ENCODE measurements at regions not wholly inside any gene's neighbourhood (a gene's known extent, or its start where the extent isn't known, plus 50 kb on each side); places are given as distances from the start of the nearest gene placed in this dataset.
"Not testable (repeated sequence)": the region's sequence is repeated elsewhere in the genome, so short reads cannot be mapped to it uniquely, and the experiment has no call there.

DNA sequence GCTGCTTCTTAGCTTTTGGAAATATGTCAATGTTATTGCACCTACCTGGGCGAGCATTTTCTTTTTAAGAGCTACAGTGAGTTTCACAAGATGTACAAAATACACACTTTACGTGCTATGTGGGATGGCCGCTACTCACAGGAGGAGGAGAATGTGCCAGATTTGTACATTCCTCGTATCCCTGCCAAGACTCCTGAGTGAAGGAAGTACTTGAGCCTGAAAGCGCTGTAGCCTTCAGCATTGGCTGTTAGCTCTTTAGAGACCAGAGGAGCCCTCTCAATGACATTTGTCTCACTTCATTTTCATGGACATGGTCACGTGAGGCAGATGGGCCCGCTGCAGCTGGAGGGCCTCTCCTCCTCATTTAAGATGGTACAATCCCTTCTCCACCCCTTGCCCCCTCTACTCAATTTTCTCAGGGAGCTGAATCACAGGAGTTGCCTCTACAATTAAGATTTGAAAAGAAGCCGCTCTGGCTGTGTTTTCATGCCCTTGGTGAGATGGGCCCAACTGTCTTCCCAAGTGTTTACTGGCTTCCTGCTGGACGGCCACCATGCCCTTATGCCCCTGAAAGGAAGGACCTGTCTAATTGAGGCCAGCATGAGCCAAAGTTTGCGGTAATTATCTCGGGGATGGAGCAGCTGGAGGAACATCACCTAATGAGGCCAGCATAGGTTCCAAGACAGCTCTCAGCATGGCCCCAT is 442.6 kb downstream of the PRDM2 start:
- no peak for DNase-seq

DNA sequence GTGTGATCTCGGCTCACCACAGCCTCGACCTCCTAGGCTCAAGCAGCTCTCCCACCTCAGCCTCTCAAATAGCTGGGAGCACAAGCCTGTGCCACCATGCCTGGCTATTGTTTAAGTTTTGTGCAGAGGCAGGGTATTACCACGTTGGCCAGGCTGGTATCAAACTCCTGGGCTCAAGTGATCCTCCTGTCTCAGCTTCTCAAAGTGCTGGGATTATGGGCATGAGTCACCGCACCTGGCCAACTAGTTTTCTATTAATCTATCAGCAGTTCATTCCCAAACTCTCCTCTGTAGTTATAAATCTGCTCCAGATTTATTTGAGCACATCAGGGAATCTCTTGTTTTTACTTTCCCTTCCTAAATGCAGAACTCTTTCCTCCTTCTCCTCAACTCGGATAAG is 443.8 kb downstream of the PRDM2 start:
- no peak for DNase-seq

DNA sequence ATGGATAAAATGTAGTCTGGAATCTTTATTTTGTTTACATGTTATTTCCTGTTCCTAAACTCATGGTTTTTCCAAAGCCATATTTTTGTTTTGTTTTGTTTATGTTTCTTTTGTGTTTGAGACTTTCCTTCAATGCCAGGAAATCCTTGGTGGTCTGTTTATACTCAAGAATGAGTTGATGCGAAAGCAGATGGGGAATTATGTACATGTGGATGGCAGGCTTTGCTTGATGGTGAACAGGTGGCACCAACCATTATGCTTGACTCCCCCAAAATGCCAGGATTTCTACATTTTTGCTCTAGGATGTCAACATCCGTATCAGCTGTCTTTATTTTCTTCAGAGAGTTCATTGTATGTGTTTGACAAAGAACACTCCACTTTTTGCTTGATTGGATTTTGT is 448.5 kb downstream of the PRDM2 start:
- no peak for DNase-seq

DNA sequence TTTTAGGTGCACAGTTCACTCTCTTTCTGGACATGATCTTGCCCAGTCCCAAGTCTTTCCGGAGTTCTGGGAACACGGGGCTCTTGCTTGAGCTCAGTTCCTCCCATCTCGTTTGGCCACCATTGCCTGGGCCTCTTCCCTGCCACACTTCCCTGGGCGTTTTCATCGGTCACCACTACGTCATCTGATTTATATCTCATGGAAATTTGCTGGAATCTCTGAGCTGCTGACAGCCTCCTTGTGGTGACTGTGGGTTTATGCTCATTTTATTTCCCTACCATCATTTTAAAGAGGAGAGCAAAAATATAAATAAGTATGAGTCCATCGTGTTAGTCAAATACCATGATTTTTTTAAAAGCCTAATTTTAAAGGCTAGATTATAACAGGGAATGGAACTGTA is 449.1 kb upstream of the KAZN start:
- DNase-seq: no peak

DNA sequence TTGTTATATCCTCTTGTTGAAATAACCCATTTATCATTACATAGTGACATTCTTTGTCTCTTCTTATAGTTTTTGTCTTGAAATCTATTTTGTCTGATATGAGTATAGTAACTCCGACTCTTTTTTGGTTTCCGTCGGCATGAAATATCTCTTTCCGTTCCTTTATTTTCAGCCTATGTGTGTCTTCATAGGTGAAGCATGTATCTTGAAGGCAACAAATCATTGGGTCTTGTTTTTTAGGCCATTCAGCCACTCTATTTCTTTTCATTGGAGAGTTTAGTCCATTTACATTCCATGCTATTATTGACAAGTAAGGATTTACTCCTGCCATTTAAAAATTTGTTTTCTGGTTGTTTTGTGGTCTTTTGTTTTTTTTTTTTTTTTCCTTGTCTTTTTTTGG is 441.9 kb upstream of the KAZN start:
- DNase-seq: no peak

DNA sequence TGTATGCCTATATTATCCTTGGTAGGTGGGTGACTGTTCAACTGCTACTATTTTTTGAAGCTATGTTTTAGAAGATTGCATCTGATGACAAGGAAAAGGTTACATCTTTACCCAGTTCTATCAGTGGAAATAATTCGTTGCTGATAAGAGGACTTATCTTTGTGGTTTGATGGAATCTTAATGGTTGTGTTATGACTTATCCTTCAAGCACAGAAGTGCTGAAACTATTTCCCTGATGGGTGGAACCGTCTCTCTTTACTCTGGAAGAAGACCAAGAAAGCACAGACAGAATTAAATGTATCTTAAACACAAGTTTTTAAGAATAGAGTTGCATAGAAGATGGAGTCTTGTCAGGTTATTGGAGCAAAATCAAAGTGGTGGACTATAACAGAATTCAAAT is 437.7 kb upstream of the KAZN start:
- DNase-seq: no peak

DNA sequence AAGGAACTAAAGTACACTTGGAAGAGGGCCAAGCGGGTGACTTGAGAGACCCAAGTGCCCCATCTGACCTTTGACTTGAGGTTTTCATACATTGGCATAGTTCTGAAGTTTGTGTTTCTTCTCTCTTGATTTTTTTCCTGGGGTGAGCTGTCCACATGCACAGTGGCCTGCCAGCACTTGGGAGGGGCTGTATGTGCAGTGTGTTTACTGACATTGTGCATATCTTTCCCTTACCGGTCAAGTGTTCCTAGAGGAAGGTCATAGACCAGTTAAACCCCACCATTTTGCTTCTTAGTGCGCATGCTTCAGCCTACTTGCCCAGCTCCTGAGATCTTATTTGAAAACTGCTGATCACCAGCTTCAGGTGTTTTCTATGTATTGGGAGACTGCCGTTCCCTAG is 435.2 kb upstream of the KAZN start:
- DNase-seq: no peak

DNA sequence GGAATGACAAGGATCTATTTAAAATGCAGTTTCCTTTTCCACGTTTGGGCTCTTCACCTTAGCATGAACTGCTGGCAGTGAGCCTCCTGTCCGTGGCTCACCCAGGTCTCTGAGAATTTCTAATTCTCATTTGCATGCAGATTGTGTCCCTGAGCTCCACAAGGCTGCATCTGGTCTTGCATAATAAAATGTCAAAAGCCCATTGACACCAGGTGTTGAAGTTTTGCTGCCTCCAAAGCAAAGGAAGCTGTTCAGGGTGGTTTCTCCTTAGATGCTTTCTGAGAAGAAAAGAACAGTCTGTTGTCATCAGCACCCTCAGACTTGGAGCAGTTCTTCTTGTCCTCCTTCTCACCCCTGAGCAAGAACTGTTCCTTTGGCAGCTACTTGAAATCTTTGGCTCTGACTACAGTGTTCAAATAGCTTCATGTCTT is 433.1 kb upstream of the KAZN start:
- no peak for DNase-seq

DNA sequence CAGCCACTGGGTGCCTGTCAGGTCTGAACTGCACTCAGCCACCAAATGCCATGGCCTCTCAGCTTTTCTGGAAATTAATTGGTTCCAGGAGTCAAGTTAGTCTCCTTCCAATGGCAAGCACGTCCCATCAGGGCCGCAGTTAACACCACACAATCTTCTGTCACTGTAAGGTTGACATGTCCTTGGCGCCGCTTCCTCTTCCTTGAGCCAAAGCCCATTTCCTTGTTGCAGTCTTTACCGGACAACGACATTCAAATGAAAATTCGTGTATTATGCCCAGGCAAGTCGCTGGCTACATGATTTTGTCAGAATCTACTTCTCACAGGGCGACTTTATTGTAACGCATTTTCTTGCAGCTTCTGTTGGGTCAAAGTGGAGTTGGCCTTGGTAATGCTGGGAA is 430.6 kb upstream of the KAZN start:
- DNase-seq: no peak

DNA sequence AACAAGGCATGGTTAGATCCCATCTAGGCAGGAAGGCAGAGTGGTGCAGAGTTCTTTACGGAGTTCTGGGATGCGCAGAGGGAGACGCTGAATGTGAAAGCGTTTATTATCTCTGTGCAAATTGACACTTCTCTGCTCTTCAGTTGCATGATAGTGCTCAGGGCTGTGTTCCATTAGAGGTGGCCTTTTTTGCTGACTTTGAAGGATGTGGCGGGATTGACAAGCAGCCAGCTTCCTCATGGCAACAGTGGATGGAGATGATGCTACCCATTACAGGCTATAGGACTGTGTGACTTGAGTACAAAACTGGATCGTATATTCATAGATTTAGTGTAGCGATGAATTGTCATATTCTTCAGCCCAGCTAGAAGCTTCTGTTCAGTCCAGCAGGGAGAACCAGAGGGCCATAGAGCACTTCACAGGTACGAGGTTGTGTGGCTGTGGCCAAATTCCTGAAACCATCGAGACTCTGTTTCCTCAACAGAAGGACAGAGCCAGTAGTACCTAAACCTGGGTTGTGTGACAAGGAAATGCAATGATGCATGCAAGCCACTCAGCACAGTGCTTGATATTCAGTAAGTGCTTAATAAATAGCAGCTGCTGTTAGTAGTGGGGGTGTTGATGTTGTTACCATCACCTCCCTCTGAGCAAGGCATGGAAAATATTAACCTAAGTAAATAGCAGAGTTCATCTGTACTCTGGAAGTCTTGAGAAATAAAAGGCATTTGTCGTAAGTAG is 430.0 kb upstream of the KAZN start:
- DNase-seq: no peak

DNA sequence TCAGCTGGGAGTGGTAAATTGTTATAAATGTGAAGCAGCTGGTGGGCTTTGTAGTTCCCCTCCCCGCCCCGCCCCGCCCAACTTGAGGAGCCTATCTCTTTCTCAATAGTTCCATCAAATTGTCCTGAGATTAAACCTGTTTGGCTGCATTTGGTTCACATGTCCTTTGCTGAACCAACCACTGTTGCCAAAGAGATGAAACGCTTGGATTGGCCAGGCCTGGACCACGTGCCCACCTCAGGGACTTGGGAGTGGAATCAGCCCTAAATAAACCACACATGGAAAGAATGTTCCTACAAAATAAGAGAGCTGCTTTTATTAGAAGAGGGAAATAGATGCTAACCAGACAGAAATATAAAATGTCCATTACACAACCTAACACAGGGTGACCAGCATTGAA is 424.9 kb upstream of the KAZN start:
- DNase-seq: no peak

DNA sequence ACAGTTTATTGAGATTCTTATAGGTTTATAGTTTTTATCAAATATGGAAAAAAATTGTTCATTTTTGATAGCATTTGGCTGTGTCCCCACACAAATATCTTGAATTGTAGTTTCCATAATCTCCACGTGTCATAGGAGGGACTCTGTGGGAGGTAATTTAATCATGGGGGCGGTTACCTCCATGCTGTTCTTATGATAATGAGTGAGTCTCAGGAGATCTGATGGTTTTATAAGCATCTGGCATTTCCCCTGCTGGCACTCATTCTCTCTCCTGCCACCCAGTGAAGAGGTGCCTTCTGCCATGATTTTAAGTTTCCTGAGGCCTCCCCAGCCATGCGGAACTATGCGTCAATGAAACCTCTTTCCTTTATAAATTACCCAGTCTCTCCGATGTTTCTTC is 420.6 kb upstream of the KAZN start:
- not testable (repeated sequence) for DNase-seq

DNA sequence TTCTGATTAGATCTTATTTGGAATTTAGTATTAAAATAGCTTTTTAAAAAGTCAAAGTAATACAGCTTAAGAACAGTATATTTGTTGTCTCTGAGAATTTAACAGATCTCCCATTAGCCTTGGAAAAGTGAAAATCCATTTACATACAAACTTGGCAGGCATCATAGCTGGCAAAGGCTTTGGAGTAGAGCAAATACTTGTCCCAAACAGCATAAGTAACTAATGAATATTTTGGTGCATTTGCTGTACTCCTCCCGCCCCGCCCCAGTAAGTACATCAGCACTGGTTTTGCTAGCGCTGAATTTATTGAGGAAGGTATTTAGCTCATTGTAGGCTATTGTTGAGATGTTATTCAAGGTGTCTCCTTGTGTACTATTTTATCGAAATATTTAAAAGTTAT is 417.7 kb upstream of the KAZN start:
- no peak for DNase-seq

DNA sequence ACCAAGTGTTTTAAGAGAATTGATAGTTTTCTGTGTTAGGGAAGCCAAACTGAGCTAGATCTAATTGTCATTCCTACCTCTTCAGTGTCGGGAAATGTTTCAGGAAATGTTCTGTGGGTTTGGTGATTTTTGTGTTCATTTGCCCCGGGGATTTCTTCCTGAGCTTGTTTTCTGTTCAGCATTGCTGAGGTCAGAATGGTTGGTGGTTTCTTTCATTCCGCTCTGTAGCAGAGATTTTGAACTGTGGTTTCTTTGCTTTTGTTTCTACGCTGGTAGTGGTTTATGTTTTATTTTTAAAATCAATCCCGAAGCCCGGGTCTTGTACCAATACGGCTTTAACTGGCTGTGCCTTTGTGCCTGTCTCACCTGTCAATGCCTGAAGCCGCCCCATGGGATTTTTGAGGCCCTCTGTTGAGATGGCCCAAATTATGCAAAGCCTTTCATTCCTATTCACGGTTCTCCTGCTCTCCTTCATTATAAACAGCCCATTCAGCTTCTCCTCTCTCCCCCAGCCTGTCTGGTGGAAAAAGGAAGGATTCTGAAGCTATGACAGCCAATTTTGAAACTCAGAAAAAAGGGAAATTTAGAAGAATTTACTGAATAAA is 417.2 kb upstream of the KAZN start:
- no peak for DNase-seq

DNA sequence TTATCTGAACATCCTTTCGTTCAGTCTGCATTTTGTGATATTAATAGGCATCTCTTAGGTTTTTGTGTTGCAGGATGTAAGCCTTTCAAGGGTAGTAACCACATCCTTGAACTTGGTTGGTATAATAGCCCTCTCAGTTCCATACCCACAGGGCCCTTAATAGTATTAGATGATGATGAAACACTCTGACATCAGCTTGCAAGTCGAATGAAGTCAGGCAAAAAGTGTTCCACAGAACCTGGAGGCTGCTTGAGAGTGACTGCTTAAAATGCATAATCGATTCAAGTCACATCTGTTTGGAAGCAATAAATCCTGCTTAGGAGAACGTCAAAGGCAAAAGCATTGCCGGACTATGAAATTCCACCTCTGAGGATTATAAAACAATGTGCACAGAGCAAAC is 415.6 kb upstream of the KAZN start:
- no peak for DNase-seq

DNA sequence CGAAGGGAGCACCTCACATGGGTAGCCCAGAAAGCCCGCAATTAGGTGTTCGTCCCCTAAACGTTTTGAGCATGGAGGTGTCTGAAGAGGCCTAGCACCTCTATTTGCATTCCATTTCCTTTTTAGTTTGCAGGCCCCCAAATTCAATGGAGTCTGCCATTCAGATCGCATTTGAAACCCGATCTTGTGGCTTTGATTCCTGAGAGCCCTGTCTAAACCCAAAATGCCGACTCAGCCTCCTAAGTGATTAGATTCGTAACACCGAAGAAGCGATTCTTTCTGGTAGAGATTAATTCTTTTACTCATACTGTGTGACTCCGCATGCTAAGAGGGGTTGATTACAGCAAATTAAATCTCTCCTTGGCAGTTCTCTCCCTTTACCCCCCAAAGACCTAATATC is 415.2 kb upstream of the KAZN start:
- DNase-seq: no peak

DNA sequence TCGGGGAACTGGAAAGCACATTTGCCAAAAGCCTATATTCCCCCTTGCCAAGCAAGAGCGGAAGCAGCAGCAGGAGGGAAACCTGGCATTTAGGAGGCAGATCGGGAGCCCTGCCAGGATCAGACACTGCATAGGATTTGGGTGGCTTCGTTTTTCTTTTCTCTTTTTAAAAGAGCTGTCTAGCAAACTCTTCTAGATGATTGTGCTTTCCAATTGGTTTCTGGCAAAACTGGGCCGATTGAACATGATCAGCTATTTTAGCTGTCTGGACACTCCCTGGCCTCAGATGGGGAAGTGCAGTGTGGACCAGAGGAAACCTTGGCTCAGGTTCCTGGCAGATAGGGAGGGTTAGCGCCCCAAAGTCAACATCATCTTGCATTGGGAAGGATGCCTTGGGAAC is 414.0 kb upstream of the KAZN start:
- no peak for DNase-seq

DNA sequence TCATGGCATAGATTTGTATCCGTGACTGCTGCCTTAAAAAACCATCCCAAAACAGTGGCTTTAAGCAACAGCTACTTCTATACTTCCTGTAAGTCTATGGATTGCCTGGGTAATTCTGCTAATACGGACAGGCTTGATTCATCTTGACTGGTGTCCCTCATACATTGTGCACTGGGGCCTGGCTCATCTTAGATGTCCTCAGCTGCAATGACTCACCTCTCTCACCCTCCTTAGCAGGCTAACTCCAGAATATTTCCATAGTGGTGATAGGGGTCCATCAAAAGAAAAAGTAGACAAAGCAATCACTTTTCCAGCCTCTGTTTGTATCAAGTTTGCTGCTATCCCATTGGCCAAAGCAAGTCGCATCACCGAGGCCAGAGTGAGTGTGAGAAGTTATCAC is 409.1 kb upstream of the KAZN start:
- DNase-seq: no peak

DNA sequence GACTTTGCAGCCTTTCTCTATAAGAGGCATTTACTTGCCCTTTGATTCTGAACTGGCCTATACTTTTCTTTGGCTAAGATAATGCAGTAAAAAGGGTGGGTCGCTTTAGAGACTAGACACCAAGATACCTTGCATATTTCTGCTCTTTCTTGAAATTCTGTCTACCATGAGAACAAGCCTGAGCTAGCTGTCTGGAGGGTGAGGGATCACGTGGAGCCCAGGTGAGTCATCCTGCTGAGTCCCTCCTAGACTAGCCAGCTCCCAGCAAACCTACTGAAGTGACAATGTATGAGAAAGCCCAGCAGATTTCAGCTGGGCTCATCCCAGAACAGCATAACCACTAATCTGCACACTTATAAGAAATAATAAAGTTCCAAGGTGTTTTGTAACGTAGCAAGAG is 408.0 kb upstream of the KAZN start:
- no peak for DNase-seq

DNA sequence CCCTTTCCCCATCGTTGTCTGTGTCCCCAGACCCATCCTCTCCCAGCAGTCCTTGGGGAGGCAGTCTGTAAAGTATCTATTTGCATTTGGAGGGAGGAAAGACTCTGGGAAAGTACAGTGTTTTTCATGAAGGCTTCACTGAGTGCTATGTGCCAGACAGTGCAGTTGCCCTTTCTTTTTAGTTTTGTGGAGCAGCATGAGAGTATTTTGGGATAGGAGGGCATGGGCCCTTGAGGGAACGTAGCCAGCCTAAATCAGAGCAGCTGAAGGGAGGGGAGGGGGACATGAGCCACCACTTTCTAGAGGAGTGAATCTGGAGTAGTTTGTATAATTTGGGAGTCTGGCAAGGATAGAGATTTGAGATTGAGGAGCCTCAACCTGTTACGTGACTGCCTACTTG is 404.0 kb upstream of the KAZN start:
- DNase-seq: no peak

DNA sequence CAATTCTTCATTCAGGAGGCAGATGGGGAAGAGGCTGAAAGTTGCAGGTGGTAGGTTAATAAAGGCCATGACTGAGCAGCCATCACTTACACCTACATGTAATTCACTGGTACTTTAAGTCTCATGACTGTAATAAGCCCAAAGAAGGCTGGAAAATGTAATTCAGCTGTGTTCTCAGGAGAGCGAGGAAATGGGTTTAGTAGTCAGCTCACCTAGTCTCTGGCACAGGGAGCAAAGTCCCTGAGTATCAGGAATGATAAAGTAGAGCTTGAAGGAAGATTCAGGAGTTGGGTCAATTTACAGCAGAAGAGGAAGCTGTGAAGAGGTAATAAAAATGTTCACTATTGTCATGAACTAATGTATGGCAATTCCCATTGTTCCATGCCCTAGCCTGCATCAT is 393.4 kb upstream of the KAZN start:
- DNase-seq: no peak

DNA sequence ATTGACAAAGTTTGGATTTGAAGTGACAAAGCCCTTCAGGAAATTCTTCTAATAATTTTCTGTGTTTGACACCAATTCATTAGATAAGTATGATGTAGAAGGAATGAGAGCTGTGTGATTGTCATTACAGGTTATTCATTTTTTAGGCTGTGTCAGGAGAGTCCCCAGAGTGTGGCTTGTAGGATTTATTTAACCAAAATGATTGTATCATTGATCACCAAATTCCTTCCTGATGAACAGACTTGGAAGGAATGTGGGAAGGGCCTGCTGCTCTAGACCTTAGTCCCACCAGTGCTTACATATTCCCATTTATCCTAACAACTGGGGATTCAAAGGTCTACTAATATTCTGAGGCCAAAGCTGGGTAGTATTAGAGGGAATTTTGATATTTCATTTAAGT is 383.3 kb upstream of the KAZN start:
- DNase-seq: no peak

DNA sequence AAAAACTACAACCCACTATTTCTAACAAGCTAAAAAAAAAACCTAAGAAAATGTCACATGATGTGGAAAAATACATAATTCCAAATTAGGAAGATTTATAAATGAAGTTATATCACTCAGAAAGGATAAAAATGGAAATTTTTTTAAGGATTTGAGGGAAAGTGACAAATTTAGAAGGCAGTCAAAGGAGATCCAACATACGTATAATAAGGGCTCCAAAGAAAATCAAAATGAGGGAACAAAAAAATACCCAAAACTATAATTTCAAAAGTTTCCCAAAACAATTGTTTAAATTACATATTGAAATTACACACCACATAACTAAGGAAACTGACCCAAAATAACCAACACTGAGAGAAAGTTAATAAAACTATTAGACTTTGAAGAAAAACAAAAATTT is 381.1 kb upstream of the KAZN start:
- DNase-seq: no peak

DNA sequence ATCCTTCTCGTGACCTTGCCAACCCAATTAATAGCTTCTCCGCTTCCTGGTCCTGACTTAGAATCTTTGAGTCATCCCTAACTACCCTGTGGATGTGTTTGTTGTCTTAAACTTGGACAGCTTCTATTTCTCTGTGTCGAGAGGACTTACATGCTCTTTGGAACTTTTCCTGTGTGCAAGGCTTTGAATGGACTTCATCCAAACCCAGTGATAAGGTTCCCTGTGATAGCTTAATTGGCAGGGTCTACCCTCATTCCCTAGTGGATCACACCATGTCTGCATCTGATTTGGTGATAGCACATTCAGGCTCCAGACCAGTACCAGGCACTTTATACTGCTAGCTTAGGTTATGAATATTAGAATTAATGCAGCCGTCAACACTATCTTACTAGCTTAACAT is 378.2 kb upstream of the KAZN start:
- DNase-seq: no peak

DNA sequence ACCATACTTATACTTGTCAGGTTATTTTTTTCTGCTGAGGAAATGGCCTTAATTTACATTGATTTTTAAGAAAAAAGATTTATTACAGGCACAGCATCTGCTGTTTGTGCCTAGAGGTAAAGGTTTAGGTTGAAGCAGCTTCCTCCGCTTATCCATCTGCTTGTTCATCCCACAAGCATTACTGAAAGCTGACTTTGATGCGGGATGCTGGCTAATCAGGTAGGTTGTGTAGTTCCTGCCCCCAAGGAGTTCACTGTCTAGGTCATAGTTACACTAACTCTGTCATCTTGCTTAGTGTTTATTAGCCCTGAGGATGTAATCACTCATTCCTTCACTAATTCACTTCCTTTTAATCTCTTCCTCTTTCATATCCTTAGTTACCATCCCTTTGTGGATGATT is 377.7 kb upstream of the KAZN start:
- no peak for DNase-seq

Measured in activated CD4-positive, alpha-beta T cell treated with anti-CD3 and anti-CD28 coated beads for 4 hours (primary cell).